MM.1S (cell line): ENCODE measurements at regions not wholly inside any gene's neighbourhood (a gene's known extent, or its start where the extent isn't known, plus 50 kb on each side); places are given as distances from the start of the nearest gene placed in this dataset.

Source experiments
- CTCF ChIP-seq: fragments of 300-600 bp; sonication (generic); IDR thresholded peaks from 2 replicates; pipeline ENCODE4 v1.5.1; 2016; ENCODE audit warnings: antibody characterized with exemption, low read length, mixed read lengths
- EZH2phosphoT487 ChIP-seq: fragments of 300-600 bp; sonication (generic); IDR thresholded peaks from 2 replicates; pipeline ENCODE4 v1.6.1; 2018; ENCODE audit warnings: antibody characterized with exemption, low read length

- TF ChIP-seq CTCF (no peak), EZH2phosphoT487 (no peak)
Measured at GRCh38 chr2:3962719-3963118, 259.3 kb downstream of the DCDC2C start.
